SKM-1 treated with dmso at 0.1 percent for 144 hours (cell line): ENCODE measurements at regions not wholly inside any gene's neighbourhood (a gene's known extent, or its start where the extent isn't known, plus 50 kb on each side); places are given as distances from the start of the nearest gene placed in this dataset.
"Not testable (repeated sequence)": the region's sequence is repeated elsewhere in the genome, so short reads cannot be mapped to it uniquely, and the experiment has no call there.

ENCODE experiments used
- DNase-seq: peaks from one replicate; lab custom pipeline; 2025; ENCODE audit not compliant: unreplicated experiment; lab: John Stamatoyannopoulos, UW

GRCh38 chr4:66219401-66219800 is 549.1 kb upstream of the EPHA5 start:
- no peak for DNase-seq

GRCh38 chr4:66216252-66216651 is 546.0 kb upstream of the EPHA5 start:
- DNase-seq: no peak

- no peak for DNase-seq
These were observed 542.2 kb upstream of the EPHA5 start for GRCh38 chr4:66212489-66212888.

GRCh38 chr4:66204534-66205247 is 534.4 kb upstream of the EPHA5 start:
- DNase-seq: no peak

- no peak for DNase-seq
These were observed 532.6 kb upstream of the EPHA5 start for GRCh38 chr4:66202870-66203269.

- no peak for DNase-seq
These were observed 527.2 kb upstream of the EPHA5 start for GRCh38 chr4:66197451-66197850.

GRCh38 chr4:66193487-66193886 is 523.2 kb upstream of the EPHA5 start:
- no peak for DNase-seq

- no peak for DNase-seq
These were observed 517.0 kb upstream of the EPHA5 start for GRCh38 chr4:66187175-66187720.

- no peak for DNase-seq
These were observed 515.8 kb upstream of the EPHA5 start for GRCh38 chr4:66186095-66186494.

GRCh38 chr4:66182636-66183035 is 512.3 kb upstream of the EPHA5 start:
- no peak for DNase-seq

- no peak for DNase-seq
These were observed 508.6 kb upstream of the EPHA5 start for GRCh38 chr4:66178906-66179305.

GRCh38 chr4:66169341-66169740 is 499.1 kb upstream of the EPHA5 start:
- DNase-seq: no peak

- DNase-seq: no peak
These were observed 494.6 kb upstream of the EPHA5 start for GRCh38 chr4:66164869-66165268.

- no peak for DNase-seq
These were observed 490.3 kb upstream of the EPHA5 start for GRCh38 chr4:66160606-66161005.

GRCh38 chr4:66157594-66157993 is 487.3 kb upstream of the EPHA5 start:
- no peak for DNase-seq

- no peak for DNase-seq
These were observed 459.8 kb upstream of the EPHA5 start for GRCh38 chr4:66130042-66130441.

- DNase-seq: no peak
These were observed 453.6 kb upstream of the EPHA5 start for GRCh38 chr4:66123831-66124413.

GRCh38 chr4:66123190-66123589 is 452.9 kb upstream of the EPHA5 start:
- no peak for DNase-seq

GRCh38 chr4:66115231-66115630 is 444.9 kb upstream of the EPHA5 start:
- DNase-seq: not testable (repeated sequence)

GRCh38 chr4:66108898-66109297 is 438.6 kb upstream of the EPHA5 start:
- DNase-seq: no peak

- DNase-seq: no peak
These were observed 426.9 kb upstream of the EPHA5 start for GRCh38 chr4:66097218-66097617.

- DNase-seq: no peak
These were observed 424.8 kb upstream of the EPHA5 start for GRCh38 chr4:66095065-66095464.

GRCh38 chr4:66094070-66094469 is 423.8 kb upstream of the EPHA5 start:
- DNase-seq: no peak
